HEK293T (cell line): ENCODE measurements at regions not wholly inside any gene's neighbourhood (a gene's known extent, or its start where the extent isn't known, plus 50 kb on each side); places are given as distances from the start of the nearest gene placed in this dataset.

ENCODE experiments used
- BHLHE40 ChIP-seq: fragments of 450-650 bp; IDR thresholded peaks from 2 replicates; pipeline ENCODE4 v1.6.1; 2016; ENCODE audit warnings: mild to moderate bottlenecking, moderate library complexity, borderline replicate concordance
- ELF4 ChIP-seq: fragments of 450-650 bp; IDR thresholded peaks from 2 replicates; pipeline ENCODE4 v1.6.1; 2017; ENCODE audit warnings: antibody characterized with exemption
- FOXM1 ChIP-seq: fragments of 450-650 bp; IDR thresholded peaks from 2 replicates; pipeline ENCODE4 v1.6.1; 2017; ENCODE audit warnings: mild to moderate bottlenecking, borderline replicate concordance
- L3MBTL2 ChIP-seq: fragments of 450-650 bp; conservative IDR thresholded peaks from 2 replicates; pipeline ENCODE4 v1.6.1; 2016; ENCODE audit warnings: mild to moderate bottlenecking
- PKNOX1 ChIP-seq: fragments of 450-650 bp; IDR thresholded peaks from 2 replicates; pipeline ENCODE4 v1.6.1; 2016
- SUZ12 ChIP-seq: fragments of 450-650 bp; IDR thresholded peaks from 2 replicates; pipeline ENCODE4 v1.6.1; 2016; ENCODE audit warnings: mild to moderate bottlenecking
- TARDBP ChIP-seq: fragments of 450-650 bp; IDR thresholded peaks from 2 replicates; pipeline ENCODE4 v1.6.1; 2016

DNA sequence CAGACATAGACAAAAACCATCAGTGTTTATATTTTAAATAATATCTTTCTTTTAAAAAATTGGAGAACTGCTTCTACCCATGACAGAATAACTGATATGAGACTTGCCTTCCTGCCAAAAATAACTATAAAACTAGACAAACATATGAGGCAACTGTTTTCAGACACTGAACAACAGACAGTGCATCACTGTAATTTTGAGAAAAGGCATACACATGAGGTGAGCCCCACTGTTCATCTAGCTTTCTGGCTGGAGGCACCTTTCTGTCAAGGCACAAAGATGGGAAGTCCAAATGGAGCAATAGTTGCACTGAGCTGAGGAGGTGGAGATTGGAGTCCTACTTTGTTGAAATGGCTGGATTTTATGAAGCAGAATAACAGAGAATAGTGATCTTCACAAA is 71.9 kb upstream of the ZNF507 start:
- TF ChIP-seq FOXM1 (no peak), L3MBTL2 (no peak), SUZ12 (no peak), PKNOX1 (no peak), BHLHE40 (no peak), ELF4 (no peak), TARDBP (no peak)
